GM23338 (cell line): ENCODE measurements at regions not wholly inside any gene's neighbourhood (a gene's known extent, or its start where the extent isn't known, plus 50 kb on each side); places are given as distances from the start of the nearest gene placed in this dataset.

Experiments
- ATAC-seq: fragments of 200-7000 bp; cut with Tn5 transposase; 3 replicates; pipeline ENCODE4 v1.9.1; 2020
- DNase-seq: peaks from one replicate; pipeline ENCODE4 v3.0.0-alpha.2; 2015; ENCODE audit warnings: low spot score
- H2AFZ ChIP-seq: fragments of 200-600 bp; sonication (generic); 2 replicates; pipeline ENCODE4 v1.8.0; 2016; ENCODE audit warnings: antibody characterized with exemption, mild to moderate bottlenecking, moderate library complexity
- H3F3A ChIP-seq: fragments of 200-600 bp; sonication (generic); replicated peaks from 2 replicates; pipeline ENCODE4 v1.8.0; 2017; ENCODE audit warnings: antibody characterized with exemption, mixed run types, low read depth
- H3K27ac ChIP-seq: fragments of 200-600 bp; sonication (generic); 2 replicates; pipeline ENCODE4 v1.6.1; 2016; ENCODE audit warnings: low read depth
- H3K27me3 ChIP-seq: fragments of 200-600 bp; sonication (generic); 2 replicates; pipeline ENCODE4 v1.8.0; 2016; ENCODE audit warnings: mild to moderate bottlenecking, mixed run types, moderate library complexity; ENCODE audit not compliant: insufficient read depth
- H3K36me3 ChIP-seq: fragments of 200-600 bp; sonication (generic); 2 replicates; pipeline ENCODE4 v1.8.0; 2016; ENCODE audit warnings: mild to moderate bottlenecking; ENCODE audit not compliant: insufficient read depth
- H3K4me1 ChIP-seq: fragments of 200-600 bp; sonication (generic); 2 replicates; pipeline ENCODE4 v1.8.0; 2016; ENCODE audit warnings: mild to moderate bottlenecking, moderate library complexity; ENCODE audit not compliant: insufficient read depth
- H3K4me2 ChIP-seq: fragments of 200-600 bp; sonication (generic); 2 replicates; pipeline ENCODE4 v1.7.1; 2017; ENCODE audit warnings: mixed run types
- H3K4me3 ChIP-seq: fragments of 200-600 bp; sonication (generic); 2 replicates; pipeline ENCODE4 v1.6.1; 2016; ENCODE audit warnings: mixed run types
- H3K79me2 ChIP-seq: fragments of 200-600 bp; sonication (generic); replicated peaks from 2 replicates; pipeline ENCODE4 v1.8.0; 2017; ENCODE audit warnings: mild to moderate bottlenecking; ENCODE audit not compliant: insufficient read depth
- H3K9me2 ChIP-seq: fragments of 200-600 bp; sonication (generic); 2 replicates; pipeline ENCODE4 v1.8.0; 2017; ENCODE audit not compliant: insufficient read depth
- H4K20me1 ChIP-seq: fragments of 200-600 bp; sonication (generic); replicated peaks from 2 replicates; pipeline ENCODE4 v1.8.0; 2017; ENCODE audit warnings: mild to moderate bottlenecking; ENCODE audit not compliant: insufficient read depth
- H3K27ac Mint-ChIP-seq: 2 replicates; pipeline ENCODE4 v1.8.0; 2020; ENCODE audit warnings: inconsistent platforms, mild to moderate bottlenecking, moderate library complexity, mixed read lengths
- H3K27me3 Mint-ChIP-seq: 3 replicates; pipeline ENCODE4 v1.8.0; 2022; ENCODE audit warnings: low read depth, mild to moderate bottlenecking, moderate library complexity, mixed read lengths, inconsistent platforms; ENCODE audit not compliant: insufficient read depth, poor library complexity
- H3K36me3 Mint-ChIP-seq: 3 replicates; pipeline ENCODE4 v1.8.0; 2021; ENCODE audit warnings: low read depth, mild to moderate bottlenecking, inconsistent platforms, moderate library complexity, mixed read lengths
- H3K4me1 Mint-ChIP-seq: 3 replicates; pipeline ENCODE4 v1.8.0; 2020; ENCODE audit warnings: mild to moderate bottlenecking, inconsistent platforms, mixed read lengths
- H3K4me3 Mint-ChIP-seq: 3 replicates; pipeline ENCODE4 v1.8.0; 2021; ENCODE audit warnings: moderate library complexity, mild to moderate bottlenecking, inconsistent platforms, mixed read lengths
- H3K9me3 Mint-ChIP-seq: 3 replicates; pipeline ENCODE4 v1.8.0; 2020; ENCODE audit warnings: moderate library complexity, mild to moderate bottlenecking, inconsistent platforms, mixed read lengths
- CREB1 ChIP-seq: fragments of 250-450 bp; sonication (Bioruptor Pico); IDR thresholded peaks from 2 replicates; pipeline ENCODE4 v1.5.0; 2020; ENCODE audit warnings: low read depth, mild to moderate bottlenecking, moderate library complexity
- EZH2 ChIP-seq: fragments of 200-600 bp; sonication (generic); IDR thresholded peaks from one replicate; pipeline ENCODE4 v1.8.0; 2017; ENCODE audit warnings: antibody characterized with exemption, mild to moderate bottlenecking, low read depth; ENCODE audit not compliant: unreplicated experiment
- EZH2phosphoT487 ChIP-seq: fragments of 200-600 bp; sonication (generic); IDR thresholded peaks from one replicate; pipeline ENCODE4 v1.8.1; 2018; ENCODE audit warnings: antibody characterized with exemption; ENCODE audit not compliant: unreplicated experiment
- JUNB ChIP-seq: IDR thresholded peaks from one replicate; pipeline ENCODE4 v1.6.1; 2016; ENCODE audit warnings: antibody characterized with exemption; ENCODE audit not compliant: unreplicated experiment
- POLR2AphosphoS5 ChIP-seq: IDR thresholded peaks from 2 replicates; pipeline ENCODE4 v1.6.1; 2016; ENCODE audit warnings: antibody characterized with exemption, low read depth
- STAT1 ChIP-seq: IDR thresholded peaks from one replicate; pipeline ENCODE4 v1.6.1; 2016; ENCODE audit warnings: antibody characterized with exemption; ENCODE audit not compliant: unreplicated experiment
- ZNF331 ChIP-seq: fragments of 250-450 bp; sonication (Bioruptor Pico); IDR thresholded peaks from 2 replicates; pipeline ENCODE4 v1.5.0; 2020; ENCODE audit warnings: low read depth, mild to moderate bottlenecking, moderate library complexity
- TF ChIP-seq, protein P1 (sequence below), 2 experiments: fragments of 200-600 bp in 1 of 2; sonication (generic) in 1 of 2; conservative IDR thresholded peaks; 2 replicates each; pipeline versions ENCODE4 v1.5.1 to v1.6.1; 2016 to 2017; ENCODE audit warnings: antibody characterized with exemption in 2 of 2, low read depth in 2 of 2, mild to moderate bottlenecking in 2 of 2, moderate library complexity in 1 of 2
- TF ChIP-seq, protein P2 (sequence below): IDR thresholded peaks from one replicate; pipeline ENCODE4 v1.6.1; 2018; ENCODE audit warnings: antibody characterized with exemption; ENCODE audit not compliant: unreplicated experiment
- TF ChIP-seq, protein P3 (sequence below): IDR thresholded peaks from 2 replicates; pipeline ENCODE4 v1.6.1; 2016; ENCODE audit warnings: antibody characterized with exemption

DNA sequence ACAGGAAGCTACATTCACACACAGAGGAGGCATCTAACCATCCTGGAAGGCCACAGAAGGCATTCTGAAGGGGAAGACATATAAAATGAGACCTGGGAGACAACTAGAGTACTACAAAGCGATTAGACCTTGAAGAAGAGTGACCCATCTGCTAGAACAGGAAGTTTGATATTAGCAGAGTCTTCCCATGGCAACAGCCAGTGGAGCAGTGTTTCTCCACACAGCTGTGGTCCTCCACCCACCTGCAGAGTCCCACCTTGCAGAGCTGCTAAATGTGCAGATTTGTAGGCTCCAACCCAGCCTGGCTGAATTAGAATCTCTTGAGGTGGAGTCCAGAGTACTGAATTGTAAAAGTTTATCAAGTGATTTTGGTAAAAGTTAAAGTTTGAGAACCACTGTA, 267.0 kb downstream of the CETN3 start (continued):
- no peak for TF ChIP-seq EZH2
- TF ChIP-seq ZNF331 (CRISPR knock-in tag): no peak
- no peak for TF ChIP-seq JUNB
- no peak for TF ChIP-seq CREB1
- TF ChIP-seq EZH2phosphoT487: no peak
- TF ChIP-seq, protein P1, sequence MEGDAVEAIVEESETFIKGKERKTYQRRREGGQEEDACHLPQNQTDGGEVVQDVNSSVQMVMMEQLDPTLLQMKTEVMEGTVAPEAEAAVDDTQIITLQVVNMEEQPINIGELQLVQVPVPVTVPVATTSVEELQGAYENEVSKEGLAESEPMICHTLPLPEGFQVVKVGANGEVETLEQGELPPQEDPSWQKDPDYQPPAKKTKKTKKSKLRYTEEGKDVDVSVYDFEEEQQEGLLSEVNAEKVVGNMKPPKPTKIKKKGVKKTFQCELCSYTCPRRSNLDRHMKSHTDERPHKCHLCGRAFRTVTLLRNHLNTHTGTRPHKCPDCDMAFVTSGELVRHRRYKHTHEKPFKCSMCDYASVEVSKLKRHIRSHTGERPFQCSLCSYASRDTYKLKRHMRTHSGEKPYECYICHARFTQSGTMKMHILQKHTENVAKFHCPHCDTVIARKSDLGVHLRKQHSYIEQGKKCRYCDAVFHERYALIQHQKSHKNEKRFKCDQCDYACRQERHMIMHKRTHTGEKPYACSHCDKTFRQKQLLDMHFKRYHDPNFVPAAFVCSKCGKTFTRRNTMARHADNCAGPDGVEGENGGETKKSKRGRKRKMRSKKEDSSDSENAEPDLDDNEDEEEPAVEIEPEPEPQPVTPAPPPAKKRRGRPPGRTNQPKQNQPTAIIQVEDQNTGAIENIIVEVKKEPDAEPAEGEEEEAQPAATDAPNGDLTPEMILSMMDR (conservative IDR thresholded peaks at IDR 0.05; ENCODE audit: low read depth in 2 of 2): no peak
- no peak for TF ChIP-seq STAT1
- TF ChIP-seq, protein P2, sequence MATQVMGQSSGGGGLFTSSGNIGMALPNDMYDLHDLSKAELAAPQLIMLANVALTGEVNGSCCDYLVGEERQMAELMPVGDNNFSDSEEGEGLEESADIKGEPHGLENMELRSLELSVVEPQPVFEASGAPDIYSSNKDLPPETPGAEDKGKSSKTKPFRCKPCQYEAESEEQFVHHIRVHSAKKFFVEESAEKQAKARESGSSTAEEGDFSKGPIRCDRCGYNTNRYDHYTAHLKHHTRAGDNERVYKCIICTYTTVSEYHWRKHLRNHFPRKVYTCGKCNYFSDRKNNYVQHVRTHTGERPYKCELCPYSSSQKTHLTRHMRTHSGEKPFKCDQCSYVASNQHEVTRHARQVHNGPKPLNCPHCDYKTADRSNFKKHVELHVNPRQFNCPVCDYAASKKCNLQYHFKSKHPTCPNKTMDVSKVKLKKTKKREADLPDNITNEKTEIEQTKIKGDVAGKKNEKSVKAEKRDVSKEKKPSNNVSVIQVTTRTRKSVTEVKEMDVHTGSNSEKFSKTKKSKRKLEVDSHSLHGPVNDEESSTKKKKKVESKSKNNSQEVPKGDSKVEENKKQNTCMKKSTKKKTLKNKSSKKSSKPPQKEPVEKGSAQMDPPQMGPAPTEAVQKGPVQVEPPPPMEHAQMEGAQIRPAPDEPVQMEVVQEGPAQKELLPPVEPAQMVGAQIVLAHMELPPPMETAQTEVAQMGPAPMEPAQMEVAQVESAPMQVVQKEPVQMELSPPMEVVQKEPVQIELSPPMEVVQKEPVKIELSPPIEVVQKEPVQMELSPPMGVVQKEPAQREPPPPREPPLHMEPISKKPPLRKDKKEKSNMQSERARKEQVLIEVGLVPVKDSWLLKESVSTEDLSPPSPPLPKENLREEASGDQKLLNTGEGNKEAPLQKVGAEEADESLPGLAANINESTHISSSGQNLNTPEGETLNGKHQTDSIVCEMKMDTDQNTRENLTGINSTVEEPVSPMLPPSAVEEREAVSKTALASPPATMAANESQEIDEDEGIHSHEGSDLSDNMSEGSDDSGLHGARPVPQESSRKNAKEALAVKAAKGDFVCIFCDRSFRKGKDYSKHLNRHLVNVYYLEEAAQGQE: no peak

DNA sequence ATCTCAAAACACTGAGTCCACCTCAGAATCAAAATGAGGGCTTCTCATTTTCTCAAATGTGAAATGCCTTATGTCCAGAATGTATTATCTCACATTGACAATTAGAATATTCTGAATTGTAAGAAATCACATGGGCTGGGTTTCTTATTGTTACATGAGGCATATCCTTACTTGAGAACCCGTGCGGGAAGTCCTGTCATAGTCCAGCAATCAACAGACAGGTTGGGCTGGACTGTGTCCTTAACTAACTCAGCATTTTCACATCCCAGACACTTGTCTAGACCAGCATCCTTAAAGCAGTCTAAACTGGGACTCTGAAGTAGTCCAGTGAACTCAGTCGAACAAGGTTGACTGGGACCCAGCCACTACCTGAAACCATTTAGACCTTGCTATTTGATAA, 267.6 kb downstream of the CETN3 start:
- H3K4me2 ChIP-seq: no peak overlapping the region
- H2AFZ ChIP-seq: no peak overlapping the region
- peaks cover 7% of the 10 kb centered on the region for H3K9me2 ChIP-seq
- no peak for DNase-seq
- H3K9me3 Mint-ChIP-seq: peaks cover 8% of the 10 kb centered on the region
- H3F3A ChIP-seq: no peaks in the 10 kb centered on the region
- H3K4me3 Mint-ChIP-seq: no peak overlapping the region
- no peak for TF ChIP-seq STAT1
- TF ChIP-seq, protein P3, sequence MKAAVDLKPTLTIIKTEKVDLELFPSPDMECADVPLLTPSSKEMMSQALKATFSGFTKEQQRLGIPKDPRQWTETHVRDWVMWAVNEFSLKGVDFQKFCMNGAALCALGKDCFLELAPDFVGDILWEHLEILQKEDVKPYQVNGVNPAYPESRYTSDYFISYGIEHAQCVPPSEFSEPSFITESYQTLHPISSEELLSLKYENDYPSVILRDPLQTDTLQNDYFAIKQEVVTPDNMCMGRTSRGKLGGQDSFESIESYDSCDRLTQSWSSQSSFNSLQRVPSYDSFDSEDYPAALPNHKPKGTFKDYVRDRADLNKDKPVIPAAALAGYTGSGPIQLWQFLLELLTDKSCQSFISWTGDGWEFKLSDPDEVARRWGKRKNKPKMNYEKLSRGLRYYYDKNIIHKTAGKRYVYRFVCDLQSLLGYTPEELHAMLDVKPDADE: no peak
- TF ChIP-seq, protein P1 (conservative IDR thresholded peaks at IDR 0.05; ENCODE audit: low read depth in 2 of 2): no peak
- TF ChIP-seq ZNF331 (CRISPR knock-in tag): no peak
- TF ChIP-seq CREB1: no peak
- no peak for TF ChIP-seq POLR2AphosphoS5
- no peaks in the 10 kb centered on the region for H3K79me2 ChIP-seq
- H3K4me1 Mint-ChIP-seq: no peaks in the 10 kb centered on the region
- no peaks in the 10 kb centered on the region for H3K4me1 ChIP-seq
- no peaks in the 10 kb centered on the region for H4K20me1 ChIP-seq
- H3K36me3 Mint-ChIP-seq: peaks cover 3% of the 10 kb centered on the region; the same call in 2 of the 3 replicates
- no peak overlapping the region for H3K27ac Mint-ChIP-seq
- no peaks in the 10 kb centered on the region for H3K27me3 ChIP-seq
- peaks cover 2% of the 10 kb centered on the region for H3K27me3 Mint-ChIP-seq
- H3K4me3 ChIP-seq: no peak overlapping the region
- no peaks in the 10 kb centered on the region for H3K36me3 ChIP-seq
- no peak for ATAC-seq
- no peak overlapping the region for H3K27ac ChIP-seq
